ENCODE measurements at regions not wholly inside any gene's neighbourhood (a gene's known extent, or its start where the extent isn't known, plus 50 kb on each side); places are given as distances from the start of the nearest gene placed in this dataset.

GRCh38 chr2:152861349-152861942 lies 143.0 kb downstream of the ARL6IP6 start:
- no peak for DNase-seq

- no peak for DNase-seq
Measured at GRCh38 chr2:152858594-152859265, 140.3 kb downstream of the ARL6IP6 start.

- no peak for DNase-seq
Measured at GRCh38 chr2:152846697-152847470, 128.5 kb downstream of the ARL6IP6 start.

- no peak for DNase-seq
Measured at GRCh38 chr2:152835674-152836073, 117.3 kb downstream of the ARL6IP6 start.

- no peak for DNase-seq
Measured at GRCh38 chr2:152827944-152828343, 109.5 kb downstream of the ARL6IP6 start.

GRCh38 chr2:152826581-152827279 lies 108.3 kb downstream of the ARL6IP6 start:
- DNase-seq, result no peak

- no peak for DNase-seq
Measured at GRCh38 chr2:152825834-152826233, 107.4 kb downstream of the ARL6IP6 start.

- DNase-seq, result no peak
Measured at GRCh38 chr2:152823905-152824304, 105.5 kb downstream of the ARL6IP6 start.

- DNase-seq, result no peak
Measured at GRCh38 chr2:152822676-152823075, 104.3 kb downstream of the ARL6IP6 start.

- no peak for DNase-seq
Measured at GRCh38 chr2:152820048-152820447, 101.6 kb downstream of the ARL6IP6 start.

- DNase-seq, result no peak
Measured at GRCh38 chr2:152815634-152816257, 97.3 kb downstream of the ARL6IP6 start.

GRCh38 chr2:152814475-152815030 lies 96.1 kb downstream of the ARL6IP6 start:
- no peak for DNase-seq

GRCh38 chr2:152813351-152813750 lies 94.9 kb downstream of the ARL6IP6 start:
- no peak for DNase-seq

Data from T1000 (cell line).